ENCODE measurements at regions not wholly inside any gene's neighbourhood (a gene's known extent, or its start where the extent isn't known, plus 50 kb on each side); places are given as distances from the start of the nearest gene placed in this dataset.
"Not testable (repeated sequence)": the region's sequence is repeated elsewhere in the genome, so short reads cannot be mapped to it uniquely, and the experiment has no call there.

GRCh38 chr22:22321743-22322611 lies 77.4 kb downstream of the VPREB1 start (continued):
- 0 out of 2 replicates have a peak, but pooled peaks have one; percentile 62 for TF ChIP-seq HBP1 (CRISPR knock-in tag; IDR thresholded peaks at IDR 0.05)
- 0 out of 2 replicates have a peak, but pooled peaks have one; percentile 49 for TF ChIP-seq CREB1 (IDR thresholded peaks at IDR 0.05)
- TF ChIP-seq CREB1 (CRISPR knock-in tag; IDR thresholded peaks at IDR 0.05); MYNN (CRISPR knock-in tag; IDR thresholded peaks at IDR 0.05); JUN (CRISPR knock-in tag; IDR thresholded peaks at IDR 0.05; ENCODE audit: borderline replicate concordance): not testable (repeated sequence)
- TF ChIP-seq ESRRA (IDR thresholded peaks at IDR 0.05; ENCODE audit: borderline replicate concordance, low read depth) = peak; percentile 29; the same call in 1 of the 2 replicates
- TF ChIP-seq, protein P1, sequence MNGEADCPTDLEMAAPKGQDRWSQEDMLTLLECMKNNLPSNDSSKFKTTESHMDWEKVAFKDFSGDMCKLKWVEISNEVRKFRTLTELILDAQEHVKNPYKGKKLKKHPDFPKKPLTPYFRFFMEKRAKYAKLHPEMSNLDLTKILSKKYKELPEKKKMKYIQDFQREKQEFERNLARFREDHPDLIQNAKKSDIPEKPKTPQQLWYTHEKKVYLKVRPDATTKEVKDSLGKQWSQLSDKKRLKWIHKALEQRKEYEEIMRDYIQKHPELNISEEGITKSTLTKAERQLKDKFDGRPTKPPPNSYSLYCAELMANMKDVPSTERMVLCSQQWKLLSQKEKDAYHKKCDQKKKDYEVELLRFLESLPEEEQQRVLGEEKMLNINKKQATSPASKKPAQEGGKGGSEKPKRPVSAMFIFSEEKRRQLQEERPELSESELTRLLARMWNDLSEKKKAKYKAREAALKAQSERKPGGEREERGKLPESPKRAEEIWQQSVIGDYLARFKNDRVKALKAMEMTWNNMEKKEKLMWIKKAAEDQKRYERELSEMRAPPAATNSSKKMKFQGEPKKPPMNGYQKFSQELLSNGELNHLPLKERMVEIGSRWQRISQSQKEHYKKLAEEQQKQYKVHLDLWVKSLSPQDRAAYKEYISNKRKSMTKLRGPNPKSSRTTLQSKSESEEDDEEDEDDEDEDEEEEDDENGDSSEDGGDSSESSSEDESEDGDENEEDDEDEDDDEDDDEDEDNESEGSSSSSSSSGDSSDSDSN (IDR thresholded peaks at IDR 0.05; ENCODE audit: borderline replicate concordance in 1 of 2, low read depth in 2 of 2, low read length in 2 of 2) = 0 out of 4 replicates have a peak, but pooled peaks of 1 of the 2 experiments have one; percentile 17
- TF ChIP-seq DIDO1 (tag; IDR thresholded peaks at IDR 0.05; ENCODE audit: low read depth) = 0 out of 2 replicates have a peak, but pooled peaks have one; percentile 18
- TF ChIP-seq SUPT5H (IDR thresholded peaks at IDR 0.05) = peak; percentile 30; the same call in 1 of the 2 replicates
- peak; percentile 57 for TF ChIP-seq DACH1 (IDR thresholded peaks at IDR 0.05; ENCODE audit: partially characterized antibody)
- peak; percentile 87 for TF ChIP-seq RB1 (IDR thresholded peaks at IDR 0.05; ENCODE audit: low read depth)
- TF ChIP-seq NONO (IDR thresholded peaks at IDR 0.05; ENCODE audit: low read depth in 2 of 2, low read length in 1 of 2) = 0 out of 4 replicates have a peak, but pooled peaks of 1 of the 2 experiments have one; percentile 22
- TF ChIP-seq MYNN (IDR thresholded peaks at IDR 0.05) = peak; percentile 70; the same call in 1 of the 2 replicates
- TF ChIP-seq BHLHE40 (IDR thresholded peaks at IDR 0.05; ENCODE audit: low read length) = peak; percentile 66
- peak; percentile 97 for TF ChIP-seq CTCFL (IDR thresholded peaks at IDR 0.05; ENCODE audit: borderline replicate concordance, insufficient read depth, low read depth, low read length, poor library complexity, severe bottlenecking)
- peak; percentile 45; the same call in 1 of the 2 replicates for TF ChIP-seq HCFC1 (IDR thresholded peaks at IDR 0.05; ENCODE audit: low read depth, low read length)
- peak; percentile 59; the same call in 1 of the 2 replicates for TF ChIP-seq JUN (IDR thresholded peaks at IDR 0.05; ENCODE audit: borderline replicate concordance, low read depth, low read length)
- TF ChIP-seq MEIS2 (IDR thresholded peaks at IDR 0.05; ENCODE audit: partially characterized antibody) = peak; percentile 39
- TF ChIP-seq PHF21A (IDR thresholded peaks at IDR 0.05; ENCODE audit: borderline replicate concordance, low read depth) = peak; percentile 37; the same call in 1 of the 2 replicates
- peak; percentile 37; the same call in 1 of the 2 replicates for TF ChIP-seq ZKSCAN1 (IDR thresholded peaks at IDR 0.05; ENCODE audit: low read depth, low read length)
- peak; percentile 90 for TF ChIP-seq CTBP1 (IDR thresholded peaks at IDR 0.05; ENCODE audit: borderline replicate concordance)
